Sigmoid colon (tissue), 4 donors: ENCODE measurements at regions not wholly inside any gene's neighbourhood (a gene's known extent, or its start where the extent isn't known, plus 50 kb on each side); places are given as distances from the start of the nearest gene placed in this dataset.

Experiments used
- EP300 ChIP-seq, 4 donors: sonication (generic); formaldehyde crosslinking; IDR thresholded peaks; one replicate each; pipeline ENCODE4 v1.6.1; 2017; ENCODE audit warnings: antibody characterized with exemption in 4 of 4
- POLR2A ChIP-seq, 2 donors: fragments of 450-650 bp; IDR thresholded peaks; one replicate each; pipeline ENCODE4 v1.6.1; 2016; ENCODE audit warnings: antibody characterized with exemption in 2 of 2, mild to moderate bottlenecking in 2 of 2, moderate library complexity in 2 of 2
- POLR2AphosphoS5 ChIP-seq, 4 donors: sonication (generic); formaldehyde crosslinking; IDR thresholded peaks; one replicate each; pipeline ENCODE4 v1.6.1; 2017; ENCODE audit warnings: antibody characterized with exemption in 4 of 4
- TF ChIP-seq, protein P1 (sequence below), 4 experiments: fragments of 450-650 bp in 3 of 4; fragments of 200-600 bp in 1 of 4; IDR thresholded peaks; one replicate each; pipeline ENCODE4 v1.5.1; 2016 to 2019; ENCODE audit warnings: antibody characterized with exemption in 4 of 4, mild to moderate bottlenecking in 3 of 4, moderate library complexity in 2 of 4

- TF ChIP-seq, protein P1, sequence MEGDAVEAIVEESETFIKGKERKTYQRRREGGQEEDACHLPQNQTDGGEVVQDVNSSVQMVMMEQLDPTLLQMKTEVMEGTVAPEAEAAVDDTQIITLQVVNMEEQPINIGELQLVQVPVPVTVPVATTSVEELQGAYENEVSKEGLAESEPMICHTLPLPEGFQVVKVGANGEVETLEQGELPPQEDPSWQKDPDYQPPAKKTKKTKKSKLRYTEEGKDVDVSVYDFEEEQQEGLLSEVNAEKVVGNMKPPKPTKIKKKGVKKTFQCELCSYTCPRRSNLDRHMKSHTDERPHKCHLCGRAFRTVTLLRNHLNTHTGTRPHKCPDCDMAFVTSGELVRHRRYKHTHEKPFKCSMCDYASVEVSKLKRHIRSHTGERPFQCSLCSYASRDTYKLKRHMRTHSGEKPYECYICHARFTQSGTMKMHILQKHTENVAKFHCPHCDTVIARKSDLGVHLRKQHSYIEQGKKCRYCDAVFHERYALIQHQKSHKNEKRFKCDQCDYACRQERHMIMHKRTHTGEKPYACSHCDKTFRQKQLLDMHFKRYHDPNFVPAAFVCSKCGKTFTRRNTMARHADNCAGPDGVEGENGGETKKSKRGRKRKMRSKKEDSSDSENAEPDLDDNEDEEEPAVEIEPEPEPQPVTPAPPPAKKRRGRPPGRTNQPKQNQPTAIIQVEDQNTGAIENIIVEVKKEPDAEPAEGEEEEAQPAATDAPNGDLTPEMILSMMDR (IDR thresholded peaks at IDR 0.05) = no peak
- no peak for TF ChIP-seq POLR2A (IDR thresholded peaks at IDR 0.05)
- no peak for TF ChIP-seq EP300 (IDR thresholded peaks at IDR 0.05)
- TF ChIP-seq POLR2AphosphoS5 (IDR thresholded peaks at IDR 0.05) = no peak
Observed at GRCh38 chr2:239835056-239835455, 190.1 kb downstream of the NDUFA10 start.
